ENCODE measurements at regions not wholly inside any gene's neighbourhood (a gene's known extent, or its start where the extent isn't known, plus 50 kb on each side); places are given as distances from the start of the nearest gene placed in this dataset.

- no peak for DNase-seq (ENCODE audit: low read depth, low spot score)
Measured at GRCh38 chr7:45975367-45975766, 54.3 kb upstream of the IGFBP3 start.

GRCh38 chr7:45974540-45975360 lies 53.7 kb upstream of the IGFBP3 start:
- no peak for DNase-seq (ENCODE audit: low read depth, low spot score)

GRCh38 chr7:45973725-45974532 lies 52.9 kb upstream of the IGFBP3 start:
- no peak for DNase-seq (ENCODE audit: low read depth, low spot score)

- DNase-seq (ENCODE audit: low read depth, low spot score): no peak
Measured at GRCh38 chr7:45972629-45973312, 51.7 kb upstream of the IGFBP3 start.

GRCh38 chr7:45971661-45972175 lies 50.6 kb upstream of the IGFBP3 start:
- DNase-seq (ENCODE audit: low read depth, low spot score): no peak

- DNase-seq (ENCODE audit: low read depth, low spot score): no peak
Measured at GRCh38 chr7:45971171-45971570, 50.1 kb upstream of the IGFBP3 start.
